Kidney tubule cell (primary cell): ENCODE measurements at regions not wholly inside any gene's neighbourhood (a gene's known extent, or its start where the extent isn't known, plus 50 kb on each side); places are given as distances from the start of the nearest gene placed in this dataset.

Experiments used
- DNase-seq: peaks from one replicate; pipeline ENCODE4 v3.0.0-alpha.2; 2018; ENCODE audit warnings: low spot score

- DNase-seq: no peak
These were observed 227.6 kb downstream of the MINAR1 start for GRCh38 chr15:79659691-79660090.

DNA sequence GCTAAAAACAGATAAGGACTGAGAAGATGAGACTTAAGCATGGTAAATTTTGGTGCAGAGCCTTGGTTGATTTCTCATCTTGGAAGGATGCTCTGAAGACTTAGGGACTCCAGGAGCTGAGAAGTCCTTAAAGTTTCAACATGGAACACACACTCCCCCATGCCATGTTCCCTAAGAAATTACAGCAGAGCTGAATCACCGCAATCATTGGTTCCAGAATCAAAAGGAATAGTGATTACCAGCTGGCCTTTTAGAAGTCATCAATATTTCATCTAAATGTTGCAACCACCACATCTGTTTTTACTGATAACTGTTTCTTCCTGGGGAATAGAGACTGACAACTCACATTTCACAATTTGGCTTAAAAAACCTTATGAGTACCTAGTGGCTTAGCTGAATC is 229.3 kb downstream of the MINAR1 start:
- DNase-seq: no peak

GRCh38 chr15:79673416-79674123 is 223.2 kb downstream of the MTHFS start:
- DNase-seq: peak; percentile 74

- no peak for DNase-seq
These were observed 222.7 kb downstream of the MTHFS start for GRCh38 chr15:79674124-79674465.

DNA sequence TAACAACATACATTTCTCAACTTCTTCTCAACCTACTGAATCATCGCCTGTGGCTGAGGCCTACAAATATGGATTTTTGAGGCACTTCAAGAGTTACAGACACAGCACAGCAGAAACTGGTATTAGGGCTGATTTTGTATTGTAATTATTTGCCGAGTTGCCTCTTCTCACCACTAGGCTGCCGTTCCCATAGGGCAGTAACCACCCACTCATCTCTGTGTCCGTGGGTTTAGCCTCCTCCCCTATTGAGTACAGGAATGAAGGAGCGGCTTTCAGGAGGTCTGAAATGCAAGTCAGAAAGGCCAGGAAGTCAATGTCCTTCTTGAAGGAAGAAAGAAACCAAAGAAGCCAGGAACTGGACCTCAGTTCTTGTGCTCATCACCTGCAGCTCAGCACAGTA is 220.8 kb downstream of the MTHFS start:
- DNase-seq: no peak

GRCh38 chr15:79676621-79677020 is 220.2 kb downstream of the MTHFS start:
- peak; percentile 57 for DNase-seq

DNA sequence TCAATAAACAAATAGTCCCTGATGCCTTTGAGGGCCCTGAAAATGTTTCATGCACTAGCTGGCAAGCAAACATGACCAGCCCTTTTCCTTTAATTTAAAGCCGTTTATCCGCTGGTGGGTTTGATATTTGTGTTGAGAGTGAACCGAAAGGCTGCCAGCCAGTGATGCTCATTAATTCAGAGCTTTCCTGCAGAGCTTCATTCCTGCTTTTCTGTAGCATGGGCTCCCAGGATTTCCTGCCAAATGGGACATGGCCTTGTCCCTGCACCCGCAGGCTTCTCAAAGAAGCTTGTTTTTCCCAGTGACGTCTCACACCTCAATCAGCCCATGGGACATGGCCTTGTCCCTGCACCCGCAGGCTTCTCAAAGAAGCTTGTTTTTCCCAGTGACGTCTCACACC is 219.6 kb downstream of the MTHFS start:
- no peak for DNase-seq

DNA sequence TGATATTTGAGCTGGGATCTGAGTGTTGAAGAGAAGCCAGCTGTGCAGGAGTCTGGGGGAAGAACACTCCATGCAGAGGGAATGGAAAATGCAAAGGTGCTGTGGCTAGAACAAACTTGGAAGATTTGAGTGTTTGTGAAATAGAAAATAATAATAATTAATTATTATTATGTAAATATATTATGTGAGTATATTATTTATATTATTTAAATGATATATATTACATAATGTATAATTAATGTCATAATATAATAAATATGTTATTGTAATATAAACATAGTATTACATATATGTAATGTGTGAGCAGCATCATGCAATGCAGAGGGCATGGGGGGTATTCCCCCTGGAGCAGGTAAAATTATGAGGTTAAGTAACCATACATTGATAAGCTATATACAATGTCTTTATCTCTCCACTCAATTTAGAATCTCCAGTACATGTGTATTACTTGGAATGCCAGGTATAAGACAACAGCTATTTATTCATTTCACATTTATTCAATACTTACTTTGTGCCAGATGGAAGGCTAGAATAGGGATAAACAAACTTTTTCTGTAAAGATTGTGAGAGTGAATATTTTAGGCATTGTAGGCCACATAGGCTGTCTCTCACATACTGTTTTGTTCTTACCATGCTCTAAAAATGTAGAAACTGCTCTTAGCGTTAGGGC is 218.6 kb downstream of the MTHFS start:
- DNase-seq: no peak

DNA sequence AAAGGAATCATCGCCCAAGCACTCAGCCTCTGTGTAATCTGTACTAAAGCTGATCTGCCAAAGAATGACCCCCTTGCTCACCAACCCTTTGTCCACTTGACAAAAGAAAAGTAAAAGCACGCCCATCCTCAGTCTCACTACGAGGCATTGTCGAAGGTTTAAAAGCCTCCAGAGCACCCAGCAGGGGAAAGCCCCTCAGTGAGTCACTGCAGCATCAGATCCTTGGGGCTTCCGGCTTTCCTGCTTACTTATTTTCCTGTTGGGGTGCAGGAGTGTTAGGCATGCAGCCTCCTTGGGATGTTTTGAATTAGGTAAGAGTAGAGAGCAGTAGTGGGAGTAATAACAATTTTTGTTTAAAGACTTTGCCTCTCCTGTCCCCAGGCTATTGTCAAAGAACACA is 216.1 kb downstream of the MTHFS start:
- peak; percentile 86 for DNase-seq

DNA sequence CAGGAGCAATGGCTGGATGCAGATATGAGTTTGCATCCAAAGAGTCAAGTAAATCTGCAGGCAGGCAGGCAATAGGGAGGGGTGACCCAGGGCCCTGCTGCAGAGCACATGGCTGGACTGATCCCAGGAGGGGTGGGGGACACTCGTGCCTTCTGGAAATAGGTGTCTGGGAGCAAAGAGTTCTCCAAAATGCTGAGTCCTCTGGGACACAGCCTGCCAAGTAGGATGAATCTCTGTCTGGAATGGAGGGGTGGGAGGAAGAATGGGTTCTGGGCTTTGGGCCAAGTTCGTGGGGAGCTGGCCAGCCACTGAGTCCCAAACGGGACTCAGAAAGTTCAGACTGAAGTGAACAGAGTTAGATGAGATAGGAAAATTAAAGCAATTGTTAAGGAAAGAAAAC is 214.5 kb downstream of the MTHFS start:
- peak; percentile 57 for DNase-seq

DNA sequence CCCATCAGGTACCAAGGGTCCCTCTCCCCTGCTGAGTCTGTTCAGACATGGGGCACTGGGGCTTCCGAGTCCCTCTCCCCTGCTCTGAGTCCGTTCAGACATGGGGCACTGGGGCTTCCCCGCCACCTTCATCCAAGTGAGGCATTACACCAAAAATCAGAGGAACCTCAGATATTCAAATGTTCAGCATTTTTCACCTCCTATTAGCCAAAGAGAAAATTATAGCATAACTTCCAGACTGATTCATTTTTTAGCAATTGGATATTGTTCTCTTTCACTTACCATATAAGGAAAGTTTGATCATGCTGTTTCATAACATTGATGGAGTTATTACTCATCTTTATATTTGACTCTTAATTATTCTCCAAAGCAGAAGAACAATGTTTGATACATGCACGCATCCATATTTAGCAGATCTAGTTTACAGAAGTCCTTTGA is 213.9 kb downstream of the MTHFS start:
- peak; percentile 15 for DNase-seq

DNA sequence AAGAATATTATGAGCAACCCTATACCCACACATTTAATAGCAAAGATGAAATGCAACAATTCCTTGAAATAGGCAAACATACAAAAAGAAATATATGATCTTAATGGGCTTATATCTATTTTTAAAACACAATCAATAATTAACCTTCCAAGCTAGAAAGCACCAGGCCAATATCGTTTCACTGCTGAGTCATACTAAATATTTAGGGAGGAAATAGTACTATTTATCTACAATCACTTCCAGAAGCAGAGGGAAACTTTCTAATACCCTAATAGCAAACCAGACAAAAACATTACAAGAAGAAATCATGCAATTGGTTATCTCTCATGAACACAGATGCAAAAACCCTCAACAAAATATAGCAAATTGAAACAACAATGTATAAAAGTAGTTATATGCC is 207.8 kb downstream of the MTHFS start:
- no peak for DNase-seq

GRCh38 chr15:79700951-79701480 is 195.8 kb downstream of the MTHFS start:
- no peak for DNase-seq

DNA sequence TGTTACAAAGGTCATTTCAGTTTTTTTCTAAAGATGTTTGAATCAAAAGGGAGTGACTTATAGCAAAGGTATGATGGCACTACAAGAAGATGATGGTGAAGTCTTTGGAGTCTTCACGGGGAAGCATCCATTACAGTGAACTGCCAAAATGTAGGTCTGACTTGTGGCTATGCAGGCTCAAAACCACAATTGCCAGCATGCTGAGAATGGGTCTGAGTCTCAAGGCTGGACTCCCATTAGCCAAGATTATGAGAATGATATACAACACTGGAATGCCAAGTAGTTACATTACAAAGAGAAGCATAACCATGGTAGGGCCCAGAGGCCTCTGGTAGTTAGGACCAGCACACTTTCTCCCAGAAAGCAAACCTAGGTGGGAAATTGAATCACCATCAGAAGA is 194.2 kb downstream of the MTHFS start:
- DNase-seq: no peak

DNA sequence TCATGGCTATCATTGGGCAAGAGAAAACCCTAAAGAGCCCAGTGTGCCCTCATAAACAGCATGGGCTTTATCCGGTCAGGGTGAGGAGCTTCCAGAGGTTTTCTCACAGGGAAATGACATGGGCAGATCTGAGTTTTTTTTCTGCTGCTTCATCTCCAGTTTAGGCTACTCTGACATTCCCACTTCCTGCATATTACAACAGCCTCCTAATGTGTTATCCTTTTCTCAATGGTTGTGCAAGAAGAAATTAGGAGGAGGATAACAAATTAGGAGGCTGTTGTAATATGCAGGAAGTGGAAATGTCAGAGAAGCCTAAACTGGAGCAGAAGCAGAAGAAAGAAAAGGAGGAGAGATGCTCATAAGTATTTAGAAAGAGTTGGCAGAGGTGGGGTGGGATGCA is 175.6 kb downstream of the MTHFS start:
- no peak for DNase-seq

GRCh38 chr15:79724312-79724711 is 172.5 kb downstream of the MTHFS start:
- peak; percentile 29 for DNase-seq

DNA sequence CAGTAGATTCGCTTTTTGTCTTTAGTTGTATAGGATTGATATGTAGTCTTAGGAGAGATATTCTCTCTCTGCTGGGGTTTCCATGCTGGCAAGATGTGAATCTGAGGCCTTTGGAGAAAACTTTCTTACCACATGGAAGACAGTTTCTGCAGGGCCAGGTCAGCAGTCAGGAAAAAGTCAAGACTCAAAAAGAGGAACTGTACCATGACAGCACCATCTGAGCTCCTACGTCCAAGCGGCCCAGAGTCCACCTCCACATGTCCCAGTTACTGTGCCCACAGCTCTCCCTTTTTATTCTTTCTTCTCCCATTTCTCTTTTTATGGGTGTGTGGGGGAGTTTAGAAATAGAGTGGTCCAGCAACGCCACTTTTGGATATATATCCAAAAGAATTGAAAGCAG is 172.0 kb downstream of the MTHFS start:
- no peak for DNase-seq

DNA sequence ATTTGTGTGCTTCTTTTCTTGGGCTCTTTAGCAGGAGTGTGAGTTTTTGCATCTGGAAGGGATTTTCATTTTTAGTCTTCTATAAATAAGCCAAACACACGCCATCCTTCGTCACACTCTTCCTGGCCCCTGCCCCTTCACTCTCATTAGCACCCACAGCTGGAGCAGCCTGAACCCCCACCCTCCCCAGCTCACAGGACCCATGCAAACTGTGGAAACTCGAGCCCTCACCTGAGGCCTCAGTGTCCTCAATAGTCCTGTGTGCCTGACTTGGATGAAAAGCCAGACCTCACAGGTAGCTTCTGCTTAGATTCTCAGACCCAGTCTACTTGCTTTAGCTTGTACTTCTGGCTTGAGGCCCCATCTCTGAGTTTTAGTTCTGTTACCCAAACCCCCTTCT is 167.9 kb downstream of the MTHFS start:
- no peak for DNase-seq

DNA sequence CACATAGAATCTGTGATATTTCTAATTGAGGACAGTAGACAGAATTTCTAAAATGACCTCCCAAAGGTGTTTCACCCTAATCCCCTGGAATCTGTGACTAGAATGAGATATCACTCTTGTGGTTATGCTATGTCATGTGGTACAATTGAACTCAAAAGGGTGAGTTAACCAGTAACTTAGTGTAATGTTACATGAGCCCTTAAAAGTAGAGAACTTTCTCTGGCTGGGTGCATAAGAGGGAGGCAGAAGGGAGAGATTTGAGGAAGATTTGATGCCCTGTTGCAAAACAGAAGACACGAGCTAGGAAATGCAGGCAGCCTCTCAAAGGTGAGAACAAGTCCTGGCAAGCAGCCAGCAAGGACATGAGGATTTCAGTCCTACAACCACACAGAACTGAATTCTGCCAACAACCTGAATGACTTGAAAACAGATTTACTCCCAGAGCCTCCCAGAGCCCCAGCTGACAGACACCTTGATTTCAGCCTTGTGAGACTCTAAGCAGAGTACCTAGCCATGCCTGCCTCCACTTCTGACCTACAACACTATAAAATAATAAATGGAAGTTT is 160.3 kb downstream of the MTHFS start:
- peak; percentile 73 for DNase-seq

DNA sequence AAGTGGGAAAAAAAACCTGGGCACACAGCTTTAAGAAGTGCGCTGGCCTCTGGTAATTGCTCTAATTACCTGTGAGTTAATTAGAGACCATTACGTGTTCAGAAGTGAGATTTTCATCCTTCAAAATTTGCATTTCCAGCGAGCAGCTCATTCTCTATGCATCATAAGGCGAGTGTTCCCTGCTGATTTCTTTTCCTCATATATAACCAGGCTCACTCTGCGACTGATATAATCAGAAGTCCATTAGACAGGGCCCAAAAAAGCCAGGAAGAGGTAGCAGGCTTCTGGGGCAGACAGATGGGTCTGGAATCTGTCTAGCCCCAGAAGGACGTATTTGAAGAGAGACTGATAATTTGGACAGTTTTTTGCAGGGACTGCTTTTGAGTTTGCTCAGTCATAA is 158.7 kb downstream of the MTHFS start:
- DNase-seq: no peak

DNA sequence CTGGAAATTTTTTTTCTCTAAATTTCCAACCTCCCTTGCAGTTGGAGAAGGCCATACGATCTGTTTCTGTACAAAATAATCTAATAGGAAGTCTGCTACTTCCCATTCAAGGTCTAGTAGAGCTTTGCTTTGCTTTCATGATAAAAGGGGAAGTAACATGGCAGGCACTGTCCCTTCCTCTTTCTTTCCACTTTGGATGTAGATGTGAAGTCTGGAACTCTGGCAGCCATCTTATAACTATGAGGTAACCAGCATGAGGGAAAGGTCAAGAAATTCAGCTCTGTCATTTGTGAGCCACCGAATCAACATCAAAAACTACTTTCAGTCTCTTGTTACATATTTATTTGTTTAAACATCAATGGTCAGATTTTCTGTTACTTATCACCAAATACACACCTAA is 156.3 kb downstream of the MTHFS start:
- no peak for DNase-seq

- DNase-seq: peak; percentile 43
These were observed 153.8 kb downstream of the MTHFS start for GRCh38 chr15:79743032-79743431.

GRCh38 chr15:79744485-79744884 is 152.3 kb downstream of the MTHFS start:
- DNase-seq: peak; percentile 52
